ENCODE measurements at regions not wholly inside any gene's neighbourhood (a gene's known extent, or its start where the extent isn't known, plus 50 kb on each side); places are given as distances from the start of the nearest gene placed in this dataset.

GRCh38 chr18:26619350-26619749, 71.0 kb upstream of the KCTD1 start:
- no peak for TF ChIP-seq POU6F1 (CRISPR knock-in tag; IDR thresholded peaks at IDR 0.05; ENCODE audit: borderline replicate concordance, low read depth)
- TF ChIP-seq ZFP3 (CRISPR knock-in tag; IDR thresholded peaks at IDR 0.05) = no peak
- no peak for TF ChIP-seq GLIS3 (CRISPR knock-in tag; IDR thresholded peaks at IDR 0.05)
- no peak for TF ChIP-seq ISL1 (CRISPR knock-in tag; IDR thresholded peaks at IDR 0.05)
- TF ChIP-seq SNAI2 (CRISPR knock-in tag; IDR thresholded peaks at IDR 0.05) = no peak
- no peak for TF ChIP-seq ZFP30 (CRISPR knock-in tag; IDR thresholded peaks at IDR 0.05)
- no peak for TF ChIP-seq TOX (CRISPR knock-in tag; IDR thresholded peaks at IDR 0.05; ENCODE audit: borderline replicate concordance)
- no peak for TF ChIP-seq RARB (CRISPR knock-in tag; IDR thresholded peaks at IDR 0.05)
- no peak for TF ChIP-seq ZNF565 (CRISPR knock-in tag; conservative IDR thresholded peaks at IDR 0.05; ENCODE audit: low read depth)
- TF ChIP-seq ZC3H10 (CRISPR knock-in tag; IDR thresholded peaks at IDR 0.05) = no peak
- TF ChIP-seq PPARA (CRISPR knock-in tag; IDR thresholded peaks at IDR 0.05; ENCODE audit: borderline replicate concordance) = no peak
- TF ChIP-seq OSR1 (CRISPR knock-in tag; IDR thresholded peaks at IDR 0.05) = no peak
- no peak for TF ChIP-seq ZNF70 (CRISPR knock-in tag; IDR thresholded peaks at IDR 0.05)
- TF ChIP-seq ZNF8 (CRISPR knock-in tag; IDR thresholded peaks at IDR 0.05) = no peak
- TF ChIP-seq TCF4 (CRISPR knock-in tag; IDR thresholded peaks at IDR 0.05; ENCODE audit: borderline replicate concordance) = no peak
- TF ChIP-seq BACH2 (CRISPR knock-in tag; IDR thresholded peaks at IDR 0.05; ENCODE audit: borderline replicate concordance) = no peak
- no peak for TF ChIP-seq CREB5 (CRISPR knock-in tag; IDR thresholded peaks at IDR 0.05; ENCODE audit: low read depth)
- TF ChIP-seq ARNTL (CRISPR knock-in tag; IDR thresholded peaks at IDR 0.05; ENCODE audit: borderline replicate concordance, low read depth) = no peak
- no peak for TF ChIP-seq CSDC2 (CRISPR knock-in tag; IDR thresholded peaks at IDR 0.05)
- TF ChIP-seq ESRRG (CRISPR knock-in tag; IDR thresholded peaks at IDR 0.05) = no peak
- no peak for ATAC-seq

GRCh38 chr18:26618135-26618534, 69.8 kb upstream of the KCTD1 start:
- ATAC-seq = no peak
- TF ChIP-seq BACH2 (CRISPR knock-in tag; IDR thresholded peaks at IDR 0.05; ENCODE audit: borderline replicate concordance) (no peak), ISL1 (CRISPR knock-in tag; IDR thresholded peaks at IDR 0.05) (0 out of 2 replicates have a peak, but pooled peaks have one; percentile 12)

GRCh38 chr18:26617151-26617554, 68.8 kb upstream of the KCTD1 start:
- ATAC-seq = peak; percentile 98
- TF ChIP-seq GLIS3 (CRISPR knock-in tag; IDR thresholded peaks at IDR 0.05) (0 out of 2 replicates have a peak, but pooled peaks have one; percentile 36), RARB (CRISPR knock-in tag; IDR thresholded peaks at IDR 0.05) (no peak), SNAI2 (CRISPR knock-in tag; IDR thresholded peaks at IDR 0.05) (no peak), ZFP3 (CRISPR knock-in tag; IDR thresholded peaks at IDR 0.05) (no peak; the same call in 1 of the 2 replicates), OSR1 (CRISPR knock-in tag; IDR thresholded peaks at IDR 0.05) (no peak), TOX (CRISPR knock-in tag; IDR thresholded peaks at IDR 0.05; ENCODE audit: borderline replicate concordance) (no peak), ISL1 (CRISPR knock-in tag; IDR thresholded peaks at IDR 0.05) (peak; percentile 78), CREB5 (CRISPR knock-in tag; IDR thresholded peaks at IDR 0.05; ENCODE audit: low read depth) (peak; percentile 94), POU6F1 (CRISPR knock-in tag; IDR thresholded peaks at IDR 0.05; ENCODE audit: borderline replicate concordance, low read depth) (no peak), ZNF565 (CRISPR knock-in tag; conservative IDR thresholded peaks at IDR 0.05; ENCODE audit: low read depth) (no peak), ESRRG (CRISPR knock-in tag; IDR thresholded peaks at IDR 0.05) (0 out of 2 replicates have a peak, but pooled peaks have one; percentile 38)

GRCh38 chr18:26614374-26614773, 66.0 kb upstream of the KCTD1 start:
- TF ChIP-seq ARNTL (CRISPR knock-in tag; IDR thresholded peaks at IDR 0.05; ENCODE audit: borderline replicate concordance, low read depth) (no peak), ZFP3 (CRISPR knock-in tag; IDR thresholded peaks at IDR 0.05) (no peak), TSHZ2 (CRISPR knock-in tag; IDR thresholded peaks at IDR 0.05) (no peak), PATZ1 (CRISPR knock-in tag; IDR thresholded peaks at IDR 0.05; ENCODE audit: borderline replicate concordance) (no peak), ZC3H10 (CRISPR knock-in tag; IDR thresholded peaks at IDR 0.05) (no peak), CSRNP3 (CRISPR knock-in tag; IDR thresholded peaks at IDR 0.05) (no peak), SNAI2 (CRISPR knock-in tag; IDR thresholded peaks at IDR 0.05) (no peak), TOX (CRISPR knock-in tag; IDR thresholded peaks at IDR 0.05; ENCODE audit: borderline replicate concordance) (no peak), CSDC2 (CRISPR knock-in tag; IDR thresholded peaks at IDR 0.05) (no peak)
- no peak for ATAC-seq
